Fibroblast of the aortic adventitia (primary cell): ENCODE measurements at regions not wholly inside any gene's neighbourhood (a gene's known extent, or its start where the extent isn't known, plus 50 kb on each side); places are given as distances from the start of the nearest gene placed in this dataset.

ENCODE experiments used
- DNase-seq: peaks from one replicate; pipeline ENCODE4 v3.0.0-alpha.2; 2010; ENCODE audit warnings: low read depth
- H3K4me3 ChIP-seq: 2 replicates; pipeline ENCODE4 v1.5.1; 2011; ENCODE audit warnings: low read depth, mild to moderate bottlenecking, control low read depth, low read length, moderate library complexity
- CTCF ChIP-seq: IDR thresholded peaks from 2 replicates; pipeline ENCODE4 v1.5.1; 2011; ENCODE audit warnings: mild to moderate bottlenecking, low read length, control low read depth, inconsistent platforms; ENCODE audit not compliant: insufficient read depth

DNA sequence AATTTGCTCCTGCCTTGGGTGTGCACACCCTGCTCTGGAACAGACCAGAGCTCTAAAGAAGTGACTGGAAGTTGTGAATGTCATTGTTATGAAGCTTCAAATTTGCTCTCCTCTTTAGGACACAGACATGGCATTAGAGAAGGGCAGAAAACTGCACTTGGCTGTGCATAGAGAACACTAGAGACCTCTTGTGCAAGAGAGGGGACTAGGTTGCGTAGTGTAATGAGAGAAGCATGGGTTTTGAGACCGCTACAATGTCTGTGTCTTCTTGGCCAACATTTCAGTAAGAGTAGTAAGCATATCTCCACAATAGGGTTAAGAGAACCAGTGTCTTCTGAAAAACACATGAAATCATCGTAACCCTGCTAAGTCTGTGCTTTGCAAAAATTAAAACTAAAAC, 423.3 kb downstream of the SPRY2 start:
- no peak overlapping the region for H3K4me3 ChIP-seq
- no peak for TF ChIP-seq CTCF
- DNase-seq, result no peak

- DNase-seq, result no peak
- TF ChIP-seq CTCF, result no peak
- no peak overlapping the region for H3K4me3 ChIP-seq
These were observed 425.7 kb downstream of the SPRY2 start for GRCh38 chr13:79915114-79915811.

DNA sequence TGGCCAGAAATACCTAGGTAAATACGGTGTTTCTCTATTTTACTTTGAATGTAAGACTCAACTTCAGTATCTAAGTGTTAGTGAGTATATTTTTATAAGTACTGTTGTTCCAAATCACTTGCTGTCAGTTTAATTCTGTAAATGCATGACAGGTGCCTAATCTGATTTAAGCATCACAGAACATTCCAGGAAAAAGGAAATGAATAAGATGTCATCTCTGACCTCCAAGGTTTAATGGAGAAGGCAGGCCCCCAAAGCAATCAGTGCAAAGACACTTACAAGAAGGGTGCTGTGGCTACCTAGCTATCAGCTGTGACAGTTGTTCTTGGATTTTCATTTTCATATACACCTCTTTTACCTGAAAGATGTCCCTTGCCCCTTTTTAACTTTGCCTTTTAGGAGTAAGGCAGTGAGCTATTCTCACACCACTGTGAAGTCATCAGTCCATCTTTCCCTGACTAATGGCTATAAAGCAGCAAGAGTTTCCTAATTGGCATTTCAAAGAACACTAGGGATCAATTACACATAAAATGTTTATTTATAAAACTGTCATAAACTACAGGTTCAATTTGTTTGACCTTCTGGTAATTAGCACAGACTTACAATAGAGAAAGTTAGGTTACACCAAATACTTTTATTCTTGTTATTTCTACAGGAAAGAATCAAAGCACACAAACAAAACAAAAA, 427.6 kb downstream of the SPRY2 start:
- no peak overlapping the region for H3K4me3 ChIP-seq
- no peak for DNase-seq
- TF ChIP-seq CTCF, result no peak

DNA sequence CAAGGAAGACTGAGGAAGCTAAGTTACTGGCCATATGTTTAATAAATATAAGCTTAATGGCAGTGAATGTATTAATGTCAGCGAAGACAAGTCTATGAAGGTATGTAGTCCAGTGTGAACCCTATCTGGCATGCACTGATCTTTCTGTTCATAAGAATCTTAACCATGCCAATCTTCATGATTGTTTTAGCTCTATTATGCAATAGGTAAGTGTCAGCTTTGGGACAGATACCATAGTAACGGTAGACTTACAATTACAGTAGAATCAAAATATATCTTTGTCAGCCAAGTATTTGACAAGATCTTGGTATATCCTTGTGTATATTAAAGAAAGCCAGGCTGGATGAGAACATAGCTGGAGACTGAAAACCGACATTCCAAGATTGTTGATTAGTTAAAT, 428.5 kb downstream of the SPRY2 start:
- peak; percentile 9 for DNase-seq
- H3K4me3 ChIP-seq, result no peak overlapping the region
- no peak for TF ChIP-seq CTCF

DNA sequence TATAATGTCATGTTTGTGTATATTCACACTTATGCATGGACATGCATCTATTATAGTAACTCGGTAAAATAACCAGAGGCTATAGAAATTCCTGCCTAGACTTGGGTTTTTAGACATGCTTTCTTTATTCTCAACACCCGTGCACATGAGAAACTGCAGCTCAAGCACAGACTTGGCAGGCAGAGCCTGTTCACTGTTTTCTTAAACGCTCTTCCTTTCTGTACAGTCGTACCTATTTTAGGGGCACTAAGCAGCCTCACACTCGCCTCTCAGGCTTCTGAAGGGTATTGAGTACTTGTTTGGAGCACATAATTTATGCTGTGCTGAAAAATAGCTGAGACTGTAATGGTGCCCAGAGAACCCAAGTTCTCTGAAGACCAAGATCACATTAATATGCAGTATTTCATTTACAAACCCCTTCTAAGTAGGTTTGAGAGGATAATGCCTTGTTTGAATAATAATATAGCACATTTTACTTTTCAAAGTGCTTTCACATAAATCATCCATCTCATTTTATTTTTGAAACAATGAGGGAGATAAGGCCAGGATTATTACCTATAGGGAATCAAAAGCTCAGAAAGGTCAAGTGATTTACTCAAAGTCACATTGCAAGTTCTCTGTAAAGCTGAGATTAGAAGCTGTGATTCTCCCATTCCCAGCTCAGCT, 429.9 kb downstream of the SPRY2 start:
- peak; percentile 14 for DNase-seq
- TF ChIP-seq CTCF, result no peak
- no peak overlapping the region for H3K4me3 ChIP-seq

GRCh38 chr13:79909644-79910043, 428.7 kb downstream of the NDFIP2 start:
- TF ChIP-seq CTCF, result no peak
- H3K4me3 ChIP-seq, result no peak overlapping the region
- DNase-seq, result no peak
